HG02870 (cell line): ENCODE measurements at regions not wholly inside any gene's neighbourhood (a gene's known extent, or its start where the extent isn't known, plus 50 kb on each side); places are given as distances from the start of the nearest gene placed in this dataset.
"Not testable (repeated sequence)": the region's sequence is repeated elsewhere in the genome, so short reads cannot be mapped to it uniquely, and the experiment has no call there.

Source experiments
- ATAC-seq: cut with Tn5 transposase; IDR thresholded peaks from one replicate; pipeline ENCODE4 v1.9.1; 2021; ENCODE audit warnings: mild to moderate bottlenecking, moderate library complexity; ENCODE audit not compliant: unreplicated experiment

DNA sequence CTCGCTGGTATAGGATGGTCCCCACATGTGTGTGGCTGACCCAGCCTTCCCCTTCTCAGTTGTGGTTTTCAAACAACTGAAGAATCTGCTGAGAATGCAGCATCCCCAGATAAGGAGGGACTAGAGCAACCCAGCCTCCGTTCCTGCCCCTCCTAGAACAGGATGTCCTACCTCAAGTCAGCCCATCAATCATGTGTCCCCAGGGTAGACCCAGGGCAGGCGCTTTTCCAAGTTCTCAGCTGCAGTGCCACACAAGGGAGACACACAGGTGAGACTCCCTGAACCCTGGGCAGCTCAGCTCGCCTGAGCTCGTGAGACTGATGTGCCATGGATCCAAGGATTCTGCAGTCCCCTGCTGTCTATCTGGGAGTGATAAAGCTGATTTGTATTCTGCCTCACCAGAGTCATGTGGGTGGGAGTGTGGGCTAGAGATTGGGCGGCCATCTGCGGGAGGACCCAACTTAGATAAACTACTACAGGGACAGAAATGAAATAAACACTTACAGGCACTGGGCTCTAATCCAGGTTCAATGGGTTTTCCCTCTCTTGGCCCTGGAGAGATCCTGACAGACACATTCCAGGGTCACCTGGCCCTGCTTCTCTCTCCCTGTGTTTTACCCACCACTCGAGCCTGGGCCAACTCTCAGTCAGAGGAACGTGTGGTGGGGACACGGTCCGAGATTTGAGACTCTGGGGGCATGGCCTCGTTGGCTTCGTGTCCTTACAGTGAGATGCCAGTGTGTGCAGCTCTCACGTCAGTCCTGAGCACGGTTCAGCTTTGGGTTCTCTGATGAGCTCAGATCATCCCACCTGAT is 303.5 kb upstream of the SFSWAP start:
- ATAC-seq, result no peak

DNA sequence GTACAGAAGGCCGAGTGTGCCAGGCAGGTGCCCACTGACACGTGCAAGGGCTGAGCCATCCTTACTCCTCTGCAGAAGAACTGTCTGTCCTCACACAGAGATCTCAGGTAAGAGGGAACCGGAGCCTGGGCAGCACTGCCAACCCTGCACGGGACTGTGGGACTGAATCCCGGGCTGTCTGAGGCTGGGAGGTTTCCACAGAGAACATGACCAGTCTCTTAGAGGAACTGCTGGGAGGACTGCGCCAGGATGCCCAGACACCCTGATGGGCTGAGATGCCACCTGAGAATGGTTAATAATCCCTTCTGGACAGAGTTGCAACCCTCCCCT is 302.9 kb upstream of the SFSWAP start:
- ATAC-seq, result no peak

DNA sequence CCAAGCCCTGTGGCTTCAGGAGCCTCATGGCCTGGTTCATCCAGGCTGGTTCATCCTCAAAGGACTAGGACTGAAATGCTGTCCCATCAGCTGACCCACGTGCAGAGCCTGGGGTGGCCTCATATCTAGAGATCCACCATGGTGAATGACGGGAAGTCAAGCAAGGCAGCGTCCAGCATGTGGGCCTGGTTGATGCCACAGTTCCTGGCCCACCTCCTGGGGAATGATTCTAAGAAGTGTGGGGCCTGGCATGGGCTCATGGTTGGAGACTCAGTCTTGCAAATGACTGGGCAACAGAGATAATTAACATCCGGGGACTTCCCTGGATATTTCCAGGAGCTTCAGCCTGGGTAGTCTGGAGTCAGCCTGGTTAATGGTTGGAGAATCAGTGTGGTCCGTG is 302.4 kb upstream of the SFSWAP start:
- ATAC-seq, result no peak

DNA sequence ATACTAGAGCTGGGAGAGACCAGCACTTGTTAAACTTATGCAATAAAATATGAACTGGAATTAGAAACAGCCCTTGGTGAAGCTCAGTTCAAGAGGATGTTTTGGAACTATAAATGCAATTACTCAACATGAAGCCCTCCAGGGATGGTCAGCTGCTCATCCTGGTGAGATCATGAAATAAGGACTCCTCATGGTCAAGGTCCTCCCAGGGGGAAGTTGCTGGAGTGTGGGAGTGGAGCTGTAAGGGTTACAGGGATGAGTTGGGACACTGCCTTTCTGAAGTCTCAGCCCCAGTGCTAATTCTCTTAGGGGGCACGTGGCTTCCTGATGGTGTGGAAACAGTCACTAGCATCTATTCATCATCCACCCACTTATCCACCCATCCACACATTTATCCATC is 301.7 kb upstream of the SFSWAP start:
- no peak for ATAC-seq

DNA sequence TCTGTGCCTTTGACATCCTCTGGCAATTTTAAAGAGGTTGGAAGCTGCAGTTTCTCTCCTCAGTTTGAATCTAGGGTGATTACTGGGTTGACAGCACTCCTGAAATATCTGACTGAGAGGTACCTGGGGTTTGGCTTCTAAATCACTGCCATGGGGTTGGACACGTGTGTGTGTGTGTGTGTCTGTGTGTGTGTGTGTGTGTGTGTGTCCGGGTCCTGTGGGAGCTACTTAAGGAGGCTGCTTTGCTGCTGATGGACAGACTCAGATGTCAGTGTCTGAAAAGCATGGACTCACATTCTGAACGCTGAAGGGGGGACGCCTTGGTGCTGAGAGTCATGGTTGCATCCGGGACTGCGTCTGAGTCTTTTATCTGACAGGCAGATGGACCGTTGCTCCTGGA is 299.1 kb upstream of the SFSWAP start:
- ATAC-seq, result not testable (repeated sequence)

DNA sequence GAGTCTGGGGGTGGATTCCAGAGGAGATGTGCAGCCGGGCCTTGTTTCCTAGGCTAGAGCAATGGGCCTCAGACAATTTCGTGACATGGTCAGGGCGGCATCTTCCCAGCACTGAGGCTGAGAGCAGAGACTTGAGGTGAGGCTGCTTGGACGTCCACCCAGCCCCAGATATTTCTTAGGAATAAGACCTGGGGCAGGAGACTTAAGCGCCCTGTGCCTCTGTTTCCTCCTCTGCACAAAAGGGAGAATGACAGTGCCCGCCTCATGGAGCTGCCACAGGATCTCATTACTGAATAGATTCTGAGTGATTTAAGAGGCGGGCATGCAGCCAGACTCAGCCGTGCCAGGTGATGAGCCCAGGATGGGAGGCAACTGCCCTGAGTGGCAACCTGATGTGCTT is 297.9 kb upstream of the SFSWAP start:
- no peak for ATAC-seq

DNA sequence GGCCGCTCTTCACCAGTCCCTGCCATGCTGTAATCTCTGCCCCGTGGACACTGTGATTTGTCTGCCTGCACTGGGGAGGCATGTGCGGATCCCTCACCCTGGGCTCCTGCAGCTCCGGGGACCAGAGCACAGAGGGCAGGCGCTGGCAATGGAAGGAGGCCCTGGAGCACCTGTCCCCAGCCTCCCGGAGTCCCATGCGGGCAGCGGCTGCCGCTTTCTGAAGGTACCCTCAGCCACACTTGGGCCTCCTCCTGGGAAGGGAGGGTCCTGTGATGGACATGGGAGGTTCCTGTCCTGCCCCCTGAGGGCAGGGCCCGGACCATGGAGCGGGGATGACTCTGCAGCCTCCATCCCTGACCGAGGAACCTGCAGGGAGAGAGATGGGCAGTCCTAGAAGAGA is 297.4 kb upstream of the SFSWAP start:
- ATAC-seq, result no peak

DNA sequence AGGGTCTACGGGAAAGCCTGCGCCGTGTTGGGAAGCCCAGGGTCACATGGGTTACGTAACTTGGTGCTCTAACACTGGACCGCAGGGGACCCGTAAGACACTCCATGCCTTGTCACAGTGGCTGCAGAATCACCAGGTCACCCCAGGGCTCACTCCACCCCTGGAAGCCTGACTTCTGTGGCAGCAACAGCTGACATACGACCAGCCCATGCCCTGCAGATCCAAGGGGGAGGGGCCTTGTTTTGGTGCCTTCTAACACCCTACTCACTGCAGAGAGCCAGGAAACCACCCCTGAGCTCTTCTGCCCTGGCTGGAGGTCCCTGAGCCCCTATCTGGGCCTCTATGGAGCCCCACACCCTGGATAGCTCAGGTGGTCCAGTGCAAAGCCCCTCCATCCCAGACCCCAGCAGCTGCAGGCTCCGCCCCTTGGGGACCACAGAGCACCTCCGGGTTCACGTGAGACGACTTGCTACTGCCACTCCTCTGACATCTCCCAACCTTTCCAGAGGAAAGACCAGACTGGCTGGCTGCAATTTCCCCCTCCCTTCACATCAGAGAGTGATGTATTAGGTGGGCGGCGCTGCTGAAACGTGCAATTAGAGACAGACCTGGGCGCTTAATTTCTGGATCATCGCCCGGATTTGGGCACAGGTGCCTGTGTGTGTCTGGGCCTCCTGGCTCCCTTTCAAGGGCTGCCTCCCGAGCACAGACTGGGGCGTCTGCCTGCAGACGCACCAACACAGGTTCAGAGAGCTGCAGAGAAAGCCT is 296.6 kb upstream of the SFSWAP start:
- ATAC-seq, result not testable (repeated sequence)

DNA sequence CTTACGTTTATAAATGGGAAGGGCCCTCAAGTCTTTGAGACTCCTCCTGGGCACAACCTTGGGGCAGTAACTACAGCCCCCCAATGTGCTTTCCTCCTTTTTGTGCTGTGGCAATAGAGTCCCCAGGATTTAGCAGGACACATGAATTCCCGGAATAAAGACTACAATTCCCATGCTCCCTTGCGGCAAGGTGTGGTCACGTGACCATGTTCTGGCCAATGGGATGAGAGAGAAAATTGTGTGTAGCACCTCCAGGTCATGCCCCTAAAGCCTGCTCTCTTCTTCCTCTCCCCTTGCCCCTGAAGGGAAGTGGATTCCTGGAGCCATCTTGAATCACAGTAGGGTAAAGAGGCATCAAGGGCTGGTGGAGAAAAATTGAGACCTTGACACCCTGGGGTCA is 295.1 kb upstream of the SFSWAP start:
- no peak for ATAC-seq

DNA sequence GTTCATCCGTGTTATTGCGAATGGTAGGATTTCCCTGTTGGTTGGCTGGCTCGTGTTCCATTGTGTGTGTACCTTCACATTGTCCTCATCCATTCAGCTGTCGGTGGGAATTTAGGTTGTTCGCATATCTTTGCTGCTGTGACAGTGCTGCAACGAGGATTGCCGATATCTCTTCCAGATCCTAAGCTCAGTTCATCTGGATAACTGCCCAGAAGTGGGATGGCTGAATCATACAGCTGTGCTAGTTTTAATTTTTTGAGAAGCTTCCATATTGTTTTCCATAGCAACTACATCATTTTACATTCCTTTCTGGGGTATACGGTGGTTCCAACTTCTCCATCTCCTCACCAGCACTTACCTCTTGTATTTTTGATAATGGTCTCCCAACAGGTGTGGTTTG is 292.8 kb upstream of the SFSWAP start:
- ATAC-seq, result no peak

DNA sequence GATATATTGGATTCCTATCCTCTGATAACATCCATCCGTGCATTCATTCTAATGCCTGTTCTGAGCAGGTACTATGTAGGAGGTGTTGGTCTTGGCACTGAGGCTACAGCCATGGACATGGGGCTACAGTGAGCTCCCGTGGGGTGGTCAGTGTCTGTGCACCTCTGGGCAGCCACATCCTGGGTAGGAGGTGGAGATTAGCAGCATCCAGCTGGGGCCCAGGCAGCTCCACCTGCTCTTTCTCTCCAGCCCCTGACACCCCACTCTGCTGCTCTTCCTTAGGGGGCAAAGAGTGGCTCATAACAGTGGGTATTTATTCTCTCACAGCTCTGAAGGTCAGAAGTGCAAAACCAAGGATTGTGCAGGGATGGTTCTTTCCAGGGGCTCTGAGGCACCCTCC is 292.0 kb upstream of the SFSWAP start:
- no peak for ATAC-seq

DNA sequence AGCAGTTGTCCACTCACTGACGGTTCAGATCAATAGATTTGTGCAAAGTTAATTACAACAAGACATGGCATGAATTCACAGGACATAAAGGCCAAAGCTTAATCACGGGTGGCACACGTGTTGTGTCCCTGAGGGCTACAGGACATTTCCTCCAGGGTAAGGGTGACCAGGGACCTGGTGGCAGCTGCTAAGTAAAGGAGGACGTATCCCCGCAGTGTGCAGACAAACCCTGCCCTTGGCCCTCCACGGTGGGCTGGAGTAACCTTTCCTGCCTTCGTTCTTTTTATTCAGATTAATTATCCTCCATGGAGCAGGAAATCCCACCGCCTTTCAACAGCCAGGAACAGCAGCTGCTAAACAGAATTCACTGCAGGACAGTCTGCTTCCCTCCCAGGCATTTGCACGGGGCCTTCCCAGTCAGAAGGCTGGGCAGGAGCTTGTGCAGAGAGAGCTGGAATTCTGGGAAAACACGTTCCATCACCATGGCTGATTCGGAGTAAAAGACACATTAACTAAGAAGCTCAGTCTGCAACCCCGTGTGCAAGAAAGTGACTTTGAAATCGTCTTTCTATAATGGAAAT is 289.9 kb upstream of the SFSWAP start:
- ATAC-seq, result no peak

DNA sequence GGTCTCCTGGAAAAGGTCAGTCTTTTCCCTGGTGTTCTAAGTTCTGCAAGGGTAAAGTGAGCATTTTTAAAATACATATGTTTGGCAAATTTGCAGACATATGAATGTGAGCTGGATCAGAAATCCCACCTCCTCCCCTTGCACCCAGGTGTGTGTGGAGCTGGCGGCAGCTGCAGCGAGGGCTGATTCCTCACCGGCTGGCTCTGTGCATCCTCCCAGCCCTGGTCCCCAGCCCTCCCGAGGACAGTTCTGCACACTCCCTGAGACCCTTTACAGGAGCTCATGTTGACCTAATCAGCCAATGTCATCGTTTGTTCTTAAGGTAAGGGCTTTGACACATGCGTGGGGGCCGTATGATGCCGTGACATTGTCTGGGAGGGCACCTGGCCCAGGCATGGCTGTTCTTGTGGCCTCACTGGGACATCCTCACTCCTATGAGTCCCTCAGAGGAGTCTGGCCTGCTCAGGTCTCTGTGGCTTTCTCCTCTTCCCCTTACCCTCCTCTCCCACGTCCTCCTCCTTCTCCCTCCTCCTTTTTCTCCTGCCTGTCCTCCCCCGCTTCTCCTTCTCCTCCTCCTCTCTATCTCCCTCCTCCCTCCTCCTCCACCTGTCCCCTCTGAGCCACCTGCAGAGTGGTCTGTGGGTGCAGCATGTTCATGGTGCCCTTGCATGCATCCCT is 289.2 kb upstream of the SFSWAP start:
- ATAC-seq, result no peak

DNA sequence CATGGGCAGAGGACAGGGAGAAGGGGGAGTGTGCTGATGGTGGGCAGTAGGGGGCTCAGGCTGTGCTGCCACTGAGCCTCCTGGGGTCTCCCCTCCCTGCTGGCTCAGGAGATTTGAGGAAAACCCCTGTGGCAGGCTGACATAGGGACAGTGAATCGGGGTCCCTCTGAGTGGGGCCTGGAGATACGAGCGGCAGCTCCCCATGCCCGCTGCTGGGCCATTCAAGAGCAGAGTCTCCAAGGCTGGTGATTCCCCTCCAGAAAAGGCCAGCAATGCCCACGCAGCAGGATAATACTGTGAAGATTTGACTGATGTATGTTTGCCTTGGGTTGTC is 288.7 kb upstream of the SFSWAP start:
- ATAC-seq, result no peak

DNA sequence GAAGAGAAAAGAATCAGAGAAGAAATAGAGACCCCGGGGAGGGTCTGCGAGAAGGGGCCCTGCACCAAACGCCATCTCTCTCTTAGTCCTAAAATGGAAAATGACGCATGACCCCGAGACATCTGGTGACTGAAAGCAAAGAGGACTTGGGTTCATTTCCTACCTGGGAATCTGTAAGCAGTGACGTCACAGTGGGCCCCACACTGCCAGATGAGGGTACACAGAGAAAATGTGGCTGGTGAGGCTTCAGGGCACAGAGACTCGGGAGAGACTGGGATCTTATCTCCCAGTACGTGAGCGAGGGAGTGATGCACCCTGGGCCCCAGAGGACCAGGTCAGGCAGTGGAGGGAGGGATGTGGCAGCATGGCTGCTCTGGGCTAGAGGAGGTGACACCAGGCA is 288.1 kb upstream of the SFSWAP start:
- ATAC-seq, result no peak

DNA sequence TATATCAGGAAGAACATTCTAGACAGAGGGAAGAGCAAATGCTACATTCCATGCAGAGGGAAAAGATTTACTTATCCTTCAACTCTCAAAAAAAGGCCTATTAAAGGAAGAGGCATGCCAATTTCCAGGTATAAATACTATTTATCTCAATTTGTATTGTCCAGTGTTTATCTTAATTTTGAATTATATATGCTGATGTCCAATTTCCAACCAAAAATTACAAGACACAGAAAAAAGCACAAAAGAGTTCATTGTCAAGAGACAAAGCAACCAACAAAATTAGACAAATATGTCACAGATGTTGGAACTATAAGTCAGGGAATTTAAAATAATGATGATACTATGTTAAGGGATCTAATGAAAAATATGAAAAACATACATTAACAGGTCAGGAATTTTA is 286.6 kb upstream of the SFSWAP start:
- no peak for ATAC-seq

DNA sequence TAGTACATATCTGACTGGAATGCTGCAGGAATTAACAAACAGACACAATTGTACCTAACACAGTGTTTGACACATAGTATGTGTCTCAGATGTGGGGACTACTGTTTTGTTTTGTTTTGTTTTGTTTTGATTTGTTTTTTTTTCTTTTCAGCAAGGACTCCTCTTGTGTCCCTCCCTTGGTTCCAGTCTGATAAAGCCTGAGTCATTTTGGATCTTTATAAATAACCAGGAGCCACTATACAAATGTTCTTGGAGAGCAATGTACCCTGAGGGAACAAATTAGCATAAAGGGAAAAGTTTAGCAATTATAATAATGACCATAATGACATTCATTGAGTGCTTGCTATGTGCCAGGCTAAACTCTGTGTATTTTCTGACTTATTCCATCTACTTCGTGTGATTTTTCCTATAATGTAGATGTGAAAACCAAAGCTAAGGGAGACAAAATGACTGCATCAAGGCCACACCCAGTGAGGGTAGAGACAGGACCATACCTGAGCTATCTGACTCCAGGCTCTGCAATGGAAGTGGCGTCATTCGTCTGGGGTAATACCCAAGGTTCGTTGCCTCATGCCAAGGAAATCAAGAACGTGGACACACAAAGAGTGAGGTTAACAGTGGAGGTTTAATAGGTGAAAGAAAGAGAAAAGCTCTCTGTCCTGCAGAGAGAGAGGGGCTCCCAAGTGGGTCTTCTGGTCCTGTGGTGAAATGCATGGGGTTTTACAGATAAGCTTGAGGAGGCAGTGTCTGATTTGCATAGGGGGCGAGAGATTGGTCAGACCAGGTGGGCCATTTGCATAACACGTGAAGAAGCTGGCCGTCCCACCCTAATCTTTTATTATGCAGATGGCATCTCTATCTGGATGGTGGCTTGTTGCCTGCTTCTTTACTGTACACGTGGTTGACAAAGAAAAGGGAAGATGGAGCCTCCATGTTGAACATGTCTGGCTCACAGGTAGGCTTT is 285.5 kb upstream of the SFSWAP start:
- no peak for ATAC-seq

DNA sequence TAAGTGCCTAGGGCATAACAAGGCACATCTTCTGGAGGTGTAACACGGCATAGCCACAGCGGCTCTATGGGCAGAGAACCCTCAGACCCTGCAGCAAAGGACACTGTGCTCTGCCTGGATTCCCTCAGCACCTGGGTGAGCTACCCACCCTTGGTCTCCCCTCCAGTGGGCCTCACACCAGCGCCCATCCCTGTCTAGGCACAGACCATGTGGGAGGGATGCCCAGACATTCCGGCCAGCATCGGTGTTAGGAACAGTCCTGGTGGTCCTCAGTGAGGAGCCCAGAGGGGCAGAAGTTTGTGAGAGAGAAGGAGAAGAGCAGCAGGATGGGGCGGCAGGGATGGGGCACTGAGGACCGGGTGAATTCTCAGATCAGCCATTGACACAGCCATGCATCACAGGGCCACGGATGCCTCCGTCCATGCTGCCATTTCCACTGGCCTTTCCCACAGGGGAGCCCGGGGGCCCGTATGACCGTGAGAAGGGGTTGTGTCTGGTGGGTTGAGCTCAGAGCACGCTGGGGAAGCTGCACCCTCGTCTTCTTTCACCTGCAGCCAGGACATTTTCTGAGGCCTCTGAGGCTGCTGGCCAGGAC is 282.7 kb upstream of the SFSWAP start:
- no peak for ATAC-seq

DNA sequence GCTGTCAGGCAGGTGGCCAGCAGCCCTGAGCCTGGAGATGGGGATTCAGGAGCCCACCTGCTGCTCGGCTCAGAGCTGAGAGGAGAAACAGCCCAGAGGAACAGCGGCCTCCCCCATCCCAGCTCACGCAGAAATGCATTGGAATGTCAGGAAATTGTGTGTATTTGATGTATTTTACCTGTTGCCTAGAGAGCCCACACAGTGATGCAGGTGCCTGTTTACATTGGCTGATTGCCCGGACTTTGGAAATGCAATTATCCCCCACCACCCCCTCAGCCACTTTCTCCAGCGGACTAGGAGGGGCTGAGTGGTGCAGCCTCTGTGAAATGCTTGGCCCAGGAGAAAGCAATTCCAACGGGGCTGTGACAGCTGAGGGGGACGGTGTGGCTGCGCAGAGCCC is 281.7 kb upstream of the SFSWAP start:
- not testable (repeated sequence) for ATAC-seq

DNA sequence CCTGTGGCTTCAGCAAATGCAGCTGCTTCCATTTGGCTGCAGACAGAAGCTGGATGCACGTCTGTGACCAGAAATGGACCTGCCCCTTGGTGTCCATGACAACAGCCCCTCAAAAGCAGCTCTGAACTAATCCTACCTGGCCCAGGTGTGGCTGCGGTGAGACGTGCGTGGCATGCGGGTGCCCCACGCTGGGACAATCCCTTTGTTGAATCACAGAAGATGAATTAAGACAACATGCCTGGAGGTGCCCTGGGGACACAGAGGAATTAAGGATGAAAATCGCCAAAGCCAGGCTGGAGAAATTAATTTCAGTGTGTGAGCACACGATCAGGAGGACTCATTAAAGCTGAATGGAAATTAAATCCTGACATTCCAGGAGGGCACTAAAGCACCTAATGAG is 281.2 kb upstream of the SFSWAP start:
- not testable (repeated sequence) for ATAC-seq
